Progenitor cell of endocrine pancreas (in vitro differentiated cells): ENCODE measurements at regions not wholly inside any gene's neighbourhood (a gene's known extent, or its start where the extent isn't known, plus 50 kb on each side); places are given as distances from the start of the nearest gene placed in this dataset.

Experiments
- DNase-seq: peaks from one replicate; pipeline ENCODE4 v3.0.0; 2021; ENCODE audit warnings: low spot score; ENCODE audit not compliant: unreplicated experiment
- H3K27ac Mint-ChIP-seq: 2 replicates; pipeline ENCODE4 v1.8.0; 2021; ENCODE audit warnings: mild to moderate bottlenecking, moderate library complexity, mixed read lengths
- H3K27me3 Mint-ChIP-seq: 2 replicates; pipeline ENCODE4 v1.8.0; 2021; ENCODE audit warnings: mixed read lengths
- H3K36me3 Mint-ChIP-seq: 2 replicates; pipeline ENCODE4 v1.8.0; 2022; ENCODE audit warnings: mixed read lengths; ENCODE audit not compliant: insufficient read depth
- H3K4me1 Mint-ChIP-seq: 2 replicates; pipeline ENCODE4 v1.8.0; 2021; ENCODE audit warnings: low read depth, mixed read lengths
- H3K4me3 Mint-ChIP-seq: 2 replicates; pipeline ENCODE4 v1.8.0; 2021; ENCODE audit warnings: low read depth, mild to moderate bottlenecking, moderate library complexity, mixed read lengths
- H3K9me3 Mint-ChIP-seq: 2 replicates; pipeline ENCODE4 v1.8.0; 2021; ENCODE audit warnings: low read depth, mixed read lengths
- CTCF ChIP-seq: fragments of 200-600 bp; sonication (generic); IDR thresholded peaks from one replicate; pipeline ENCODE4 v1.5.0; 2021; ENCODE audit warnings: antibody characterized with exemption, mild to moderate bottlenecking; ENCODE audit not compliant: unreplicated experiment

GRCh38 chr3:180478695-180479094 lies 123.3 kb upstream of the TTC14 start:
- no peaks in the 10 kb centered on the region for H3K36me3 Mint-ChIP-seq
- H3K4me1 Mint-ChIP-seq = no peaks in the 10 kb centered on the region
- H3K9me3 Mint-ChIP-seq = no peaks in the 10 kb centered on the region
- DNase-seq = no peak
- TF ChIP-seq CTCF = no peak
- no peak overlapping the region for H3K27ac Mint-ChIP-seq
- H3K4me3 Mint-ChIP-seq = no peak overlapping the region
- H3K27me3 Mint-ChIP-seq = no peaks in the 10 kb centered on the region

GRCh38 chr3:180492047-180492446 lies 109.9 kb upstream of the TTC14 start:
- no peak overlapping the region for H3K27ac Mint-ChIP-seq
- H3K27me3 Mint-ChIP-seq = no peaks in the 10 kb centered on the region
- H3K4me1 Mint-ChIP-seq = no peaks in the 10 kb centered on the region
- H3K9me3 Mint-ChIP-seq = peaks cover 9% of the 10 kb centered on the region
- no peak for TF ChIP-seq CTCF
- no peak for DNase-seq
- H3K4me3 Mint-ChIP-seq = no peak overlapping the region
- H3K36me3 Mint-ChIP-seq = no peaks in the 10 kb centered on the region

- no peak for DNase-seq
- Mint-ChIP-seq H3K27ac (no peak overlapping the region), H3K9me3 (peaks cover 26% of the 10 kb centered on the region), H3K36me3 (no peaks in the 10 kb centered on the region), H3K27me3 (no peaks in the 10 kb centered on the region), H3K4me1 (no peaks in the 10 kb centered on the region), H3K4me3 (no peak overlapping the region)
- TF ChIP-seq CTCF = no peak
Observed at GRCh38 chr3:180496995-180497394, 105.0 kb upstream of the TTC14 start.

- Mint-ChIP-seq H3K4me1 (no peaks in the 10 kb centered on the region), H3K4me3 (no peak overlapping the region), H3K9me3 (peaks cover 10% of the 10 kb centered on the region), H3K27ac (no peak overlapping the region), H3K27me3 (peaks cover 5% of the 10 kb centered on the region), H3K36me3 (no peaks in the 10 kb centered on the region)
- DNase-seq = no peak
- no peak for TF ChIP-seq CTCF
Observed at GRCh38 chr3:180516368-180516767, 85.6 kb upstream of the TTC14 start.

- Mint-ChIP-seq H3K27ac (no peak overlapping the region), H3K27me3 (peaks cover 2% of the 10 kb centered on the region), H3K4me1 (no peaks in the 10 kb centered on the region), H3K36me3 (no peaks in the 10 kb centered on the region), H3K9me3 (peaks cover 14% of the 10 kb centered on the region), H3K4me3 (no peak overlapping the region)
- DNase-seq = no peak
- no peak for TF ChIP-seq CTCF
Observed at GRCh38 chr3:180523040-180523439, 78.9 kb upstream of the TTC14 start.
